ENCODE measurements at regions not wholly inside any gene's neighbourhood (a gene's known extent, or its start where the extent isn't known, plus 50 kb on each side); places are given as distances from the start of the nearest gene placed in this dataset.

DNA sequence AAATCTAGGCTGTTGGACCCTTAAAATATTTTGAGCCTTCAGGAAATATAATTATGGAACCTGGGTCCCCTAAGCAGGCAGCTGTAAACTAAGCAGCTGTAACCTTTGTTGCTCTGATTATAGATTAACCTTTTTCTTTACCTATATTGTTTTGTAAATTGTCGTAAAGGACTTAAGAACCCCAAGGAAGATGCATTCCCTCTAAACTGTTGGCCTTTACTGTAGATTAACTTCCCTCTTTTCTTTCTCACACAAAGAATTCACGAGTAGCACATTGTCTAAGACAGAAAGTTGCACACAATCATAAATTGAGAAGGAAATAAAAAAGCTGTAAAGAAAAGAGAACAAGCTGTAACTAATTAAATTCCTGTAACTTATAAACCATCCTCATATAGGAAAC lies 877.3 kb downstream of the ROBO2 start:
- H3K4me2 ChIP-seq (ENCODE audit: insufficient read depth, low read length): no peak overlapping the region
- FAIRE-seq: no peak

DNA sequence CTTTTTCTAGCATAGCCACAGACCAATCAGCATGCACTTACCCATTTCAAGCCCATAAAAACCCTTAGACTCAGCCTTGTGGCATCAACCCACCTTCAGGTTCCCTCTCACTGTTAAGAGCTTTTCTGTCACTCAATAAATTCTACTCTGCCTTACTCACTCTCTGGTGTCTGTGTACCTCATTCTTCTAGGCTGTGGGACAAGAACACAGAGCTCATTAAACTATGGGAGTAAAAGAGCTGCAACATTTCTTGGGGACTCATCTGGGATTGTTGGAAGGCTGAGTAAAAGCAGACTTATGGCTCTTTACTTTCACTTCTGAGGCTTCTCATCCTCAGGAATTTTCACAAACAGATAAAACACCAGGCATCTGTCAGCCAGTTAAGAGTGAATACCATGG lies 879.3 kb downstream of the ROBO2 start:
- Histone ChIP-seq H2AFZ (ENCODE audit: low read depth, low read length) (no peak overlapping the region), H3K27me3 (ENCODE audit: control insufficient read depth in 2 of 2, insufficient read depth in 2 of 2, low read length in 2 of 2) (no peaks in the 10 kb centered on the region), H4K20me1 (replicated peaks; ENCODE audit: control insufficient read depth, extremely low read depth, insufficient read depth, low read length) (no peaks in the 10 kb centered on the region), H3K9me1 (replicated peaks; ENCODE audit: control insufficient read depth, extremely low read depth, insufficient read depth, low read length) (no peaks in the 10 kb centered on the region), H3K4me1 (ENCODE audit: control insufficient read depth, extremely low read depth, insufficient read depth, low read length) (no peaks in the 10 kb centered on the region), H3K9ac (replicated peaks; ENCODE audit: extremely low read depth, insufficient read depth, low read length) (no peak overlapping the region), H3K36me3 (ENCODE audit: control insufficient read depth in 2 of 2, extremely low read depth in 1 of 2, insufficient read depth in 2 of 2, low read length in 2 of 2) (no peaks in the 10 kb centered on the region), H3K4me2 (ENCODE audit: insufficient read depth, low read length) (no peak overlapping the region), H3K4me3 (replicated peaks in 1 of 3; ENCODE audit: insufficient read depth in 1 of 3, low read depth in 1 of 3, low read length in 3 of 3) (no peak overlapping the region), H3K79me2 (ENCODE audit: control insufficient read depth, insufficient read depth, low read length) (no peaks in the 10 kb centered on the region), H3K27ac (ENCODE audit: insufficient read depth, low read depth, low read length) (no peak overlapping the region), H3K9me3 (replicated peaks; ENCODE audit: control insufficient read depth, insufficient read depth, low read length) (no peaks in the 10 kb centered on the region)
- CTCF ChIA-PET: no interaction called here
- no peak for DNase-seq (ENCODE audit: low read depth, low spot score)
- BruUV-seq (replicated peaks): no TSS peak
- intact Hi-C loops (cut with micrococcal nuclease): no loop called here
- FAIRE-seq: no peak
- TF ChIP-seq JUN (IDR thresholded peaks at IDR 0.05; ENCODE audit: borderline replicate concordance, insufficient read depth, insufficient read length, low read depth) (no peak), EZH2 (IDR thresholded peaks at IDR 0.05; ENCODE audit: borderline replicate concordance, low read depth, low read length, severe bottlenecking) (no peak)
- POLR2A ChIA-PET: no interaction called here
- dilution Hi-C loops (cut with MboI; ENCODE audit: extremely low pct_ligation_motif_present, low sequenced_read_pairs): no loop called here

More for the DNA sequence above, 877.3 kb downstream of the ROBO2 start:
- intact Hi-C loops (cut with micrococcal nuclease): no loop called here
- no peak for DNase-seq (ENCODE audit: low read depth, low spot score)
- no peak overlapping the region for H2AFZ ChIP-seq (ENCODE audit: low read depth, low read length)
- H3K36me3 ChIP-seq (ENCODE audit: control insufficient read depth in 2 of 2, extremely low read depth in 1 of 2, insufficient read depth in 2 of 2, low read length in 2 of 2): no peaks in the 10 kb centered on the region
- no peak overlapping the region for H3K27ac ChIP-seq (ENCODE audit: insufficient read depth, low read depth, low read length)
- TF ChIP-seq, protein P1, sequence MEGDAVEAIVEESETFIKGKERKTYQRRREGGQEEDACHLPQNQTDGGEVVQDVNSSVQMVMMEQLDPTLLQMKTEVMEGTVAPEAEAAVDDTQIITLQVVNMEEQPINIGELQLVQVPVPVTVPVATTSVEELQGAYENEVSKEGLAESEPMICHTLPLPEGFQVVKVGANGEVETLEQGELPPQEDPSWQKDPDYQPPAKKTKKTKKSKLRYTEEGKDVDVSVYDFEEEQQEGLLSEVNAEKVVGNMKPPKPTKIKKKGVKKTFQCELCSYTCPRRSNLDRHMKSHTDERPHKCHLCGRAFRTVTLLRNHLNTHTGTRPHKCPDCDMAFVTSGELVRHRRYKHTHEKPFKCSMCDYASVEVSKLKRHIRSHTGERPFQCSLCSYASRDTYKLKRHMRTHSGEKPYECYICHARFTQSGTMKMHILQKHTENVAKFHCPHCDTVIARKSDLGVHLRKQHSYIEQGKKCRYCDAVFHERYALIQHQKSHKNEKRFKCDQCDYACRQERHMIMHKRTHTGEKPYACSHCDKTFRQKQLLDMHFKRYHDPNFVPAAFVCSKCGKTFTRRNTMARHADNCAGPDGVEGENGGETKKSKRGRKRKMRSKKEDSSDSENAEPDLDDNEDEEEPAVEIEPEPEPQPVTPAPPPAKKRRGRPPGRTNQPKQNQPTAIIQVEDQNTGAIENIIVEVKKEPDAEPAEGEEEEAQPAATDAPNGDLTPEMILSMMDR (IDR thresholded peaks at IDR 0.05; ENCODE audit: extremely low read depth in 1 of 2, insufficient read depth in 1 of 2, low read depth in 1 of 2, low read length in 2 of 2): no peak
- no peak for TF ChIP-seq MYC (IDR thresholded peaks at IDR 0.05; ENCODE audit: low read depth, low read length)
- TF ChIP-seq FOS (IDR thresholded peaks at IDR 0.05; ENCODE audit: borderline replicate concordance, insufficient read depth, low read length): no peak
- no peak for TF ChIP-seq POLR2AphosphoS5 (IDR thresholded peaks at IDR 0.05; ENCODE audit: insufficient read depth, low read depth, low read length)
- no peak for TF ChIP-seq GATA2 (IDR thresholded peaks at IDR 0.05; ENCODE audit: insufficient read depth, insufficient read length, low read depth, low read length)
- BruUV-seq (replicated peaks): no TSS peak
- no peak overlapping the region for H3K4me3 ChIP-seq (replicated peaks in 1 of 3; ENCODE audit: insufficient read depth in 1 of 3, low read depth in 1 of 3, low read length in 3 of 3)
- ChIA-PET CTCF (no interaction called here), POLR2A (no interaction called here)
- dilution Hi-C loops (cut with MboI; ENCODE audit: extremely low pct_ligation_motif_present, low sequenced_read_pairs): no loop called here
- H3K4me1 ChIP-seq (ENCODE audit: control insufficient read depth, extremely low read depth, insufficient read depth, low read length): no peaks in the 10 kb centered on the region
- H3K27me3 ChIP-seq (ENCODE audit: control insufficient read depth in 2 of 2, insufficient read depth in 2 of 2, low read length in 2 of 2): no peaks in the 10 kb centered on the region
- H3K9me3 ChIP-seq (replicated peaks; ENCODE audit: control insufficient read depth, insufficient read depth, low read length): no peaks in the 10 kb centered on the region
- H4K20me1 ChIP-seq (replicated peaks; ENCODE audit: control insufficient read depth, extremely low read depth, insufficient read depth, low read length): no peaks in the 10 kb centered on the region
- no peaks in the 10 kb centered on the region for H3K79me2 ChIP-seq (ENCODE audit: control insufficient read depth, insufficient read depth, low read length)
- H3K9ac ChIP-seq (replicated peaks; ENCODE audit: extremely low read depth, insufficient read depth, low read length): no peak overlapping the region
- H3K9me1 ChIP-seq (replicated peaks; ENCODE audit: control insufficient read depth, extremely low read depth, insufficient read depth, low read length): no peaks in the 10 kb centered on the region

Data from endothelial cell of umbilical vein (primary cell).